CD4-positive, alpha-beta T cell treated with Interleukin-10 for 1 hour (primary cell): ENCODE measurements at regions not wholly inside any gene's neighbourhood (a gene's known extent, or its start where the extent isn't known, plus 50 kb on each side); places are given as distances from the start of the nearest gene placed in this dataset.
"Not testable (repeated sequence)": the region's sequence is repeated elsewhere in the genome, so short reads cannot be mapped to it uniquely, and the experiment has no call there.

ENCODE experiments used
- DNase-seq: peaks from one replicate; pipeline ENCODE4 v3.0.0-alpha.2; 2020

- DNase-seq = no peak
Measured at GRCh38 chr12:67852701-67853100, 136.5 kb upstream of the IFNG-AS1 start.

- DNase-seq = no peak
Measured at GRCh38 chr12:67853204-67853603, 136.0 kb upstream of the IFNG-AS1 start.

GRCh38 chr12:67854351-67854750 lies 134.9 kb upstream of the IFNG-AS1 start:
- no peak for DNase-seq

- no peak for DNase-seq
Measured at GRCh38 chr12:67855103-67855502, 134.1 kb upstream of the IFNG-AS1 start.

GRCh38 chr12:67871231-67871630 lies 118.0 kb upstream of the IFNG-AS1 start:
- no peak for DNase-seq

- no peak for DNase-seq
Measured at GRCh38 chr12:67873355-67873754, 115.9 kb upstream of the IFNG-AS1 start.

GRCh38 chr12:67876305-67876915 lies 112.8 kb upstream of the IFNG-AS1 start:
- DNase-seq = no peak

- DNase-seq = no peak
Measured at GRCh38 chr12:67877727-67878126, 111.5 kb upstream of the IFNG-AS1 start.

GRCh38 chr12:67879937-67880336 lies 109.3 kb upstream of the IFNG-AS1 start:
- DNase-seq = no peak

- DNase-seq = no peak
Measured at GRCh38 chr12:67881565-67881964, 107.7 kb upstream of the IFNG-AS1 start.

GRCh38 chr12:67884596-67884995 lies 104.7 kb upstream of the IFNG-AS1 start:
- DNase-seq = no peak

- no peak for DNase-seq
Measured at GRCh38 chr12:67885375-67886169, 103.7 kb upstream of the IFNG-AS1 start.

- no peak for DNase-seq
Measured at GRCh38 chr12:67887065-67887464, 102.2 kb upstream of the IFNG-AS1 start.

GRCh38 chr12:67889931-67890330 lies 99.3 kb upstream of the IFNG-AS1 start:
- DNase-seq = no peak

GRCh38 chr12:67890726-67891258 lies 98.5 kb upstream of the IFNG-AS1 start:
- DNase-seq = no peak

- DNase-seq = no peak
Measured at GRCh38 chr12:67891596-67891995, 97.7 kb upstream of the IFNG-AS1 start.

- DNase-seq = no peak
Measured at GRCh38 chr12:67892259-67893021, 96.8 kb upstream of the IFNG-AS1 start.

GRCh38 chr12:67893022-67893580 lies 96.1 kb upstream of the IFNG-AS1 start:
- no peak for DNase-seq

GRCh38 chr12:67900418-67900817 lies 88.8 kb upstream of the IFNG-AS1 start:
- DNase-seq = not testable (repeated sequence)

- no peak for DNase-seq
Measured at GRCh38 chr12:67909091-67909531, 80.1 kb upstream of the IFNG-AS1 start.

GRCh38 chr12:67909681-67910080 lies 79.6 kb upstream of the IFNG-AS1 start:
- no peak for DNase-seq

GRCh38 chr12:67910360-67911274 lies 78.6 kb upstream of the IFNG-AS1 start:
- no peak for DNase-seq
